ENCODE measurements at regions not wholly inside any gene's neighbourhood (a gene's known extent, or its start where the extent isn't known, plus 50 kb on each side); places are given as distances from the start of the nearest gene placed in this dataset.
"Not testable (repeated sequence)": the region's sequence is repeated elsewhere in the genome, so short reads cannot be mapped to it uniquely, and the experiment has no call there.

GRCh38 chr2:87643165-87643564 is 104.7 kb upstream of the PLGLB2 start:
- DNase-seq (ENCODE audit: low read depth) = not testable (repeated sequence)

GRCh38 chr2:87647737-87648498 is 100.0 kb upstream of the PLGLB2 start:
- not testable (repeated sequence) for DNase-seq (ENCODE audit: low read depth)

- DNase-seq (ENCODE audit: low read depth) = not testable (repeated sequence)
Observed at GRCh38 chr2:87648815-87649214, 99.1 kb upstream of the PLGLB2 start.

GRCh38 chr2:87649871-87650270 is 98.0 kb upstream of the PLGLB2 start:
- DNase-seq (ENCODE audit: low read depth) = not testable (repeated sequence)

- DNase-seq (ENCODE audit: low read depth) = not testable (repeated sequence)
Observed at GRCh38 chr2:87650837-87651236, 97.0 kb upstream of the PLGLB2 start.

GRCh38 chr2:87651589-87651988 is 96.3 kb upstream of the PLGLB2 start:
- DNase-seq (ENCODE audit: low read depth) = not testable (repeated sequence)

- not testable (repeated sequence) for DNase-seq (ENCODE audit: low read depth)
Observed at GRCh38 chr2:87653373-87653772, 94.5 kb upstream of the PLGLB2 start.

- not testable (repeated sequence) for DNase-seq (ENCODE audit: low read depth)
Observed at GRCh38 chr2:87654136-87654814, 93.6 kb upstream of the PLGLB2 start.

- not testable (repeated sequence) for DNase-seq (ENCODE audit: low read depth)
Observed at GRCh38 chr2:87657915-87658314, 90.0 kb upstream of the PLGLB2 start.

- DNase-seq (ENCODE audit: low read depth) = not testable (repeated sequence)
Observed at GRCh38 chr2:87658357-87658756, 89.5 kb upstream of the PLGLB2 start.

- not testable (repeated sequence) for DNase-seq (ENCODE audit: low read depth)
Observed at GRCh38 chr2:87658976-87659375, 88.9 kb upstream of the PLGLB2 start.

- DNase-seq (ENCODE audit: low read depth) = not testable (repeated sequence)
Observed at GRCh38 chr2:87660164-87660563, 87.7 kb upstream of the PLGLB2 start.

GRCh38 chr2:87662316-87663290 is 85.3 kb upstream of the PLGLB2 start:
- DNase-seq (ENCODE audit: low read depth) = not testable (repeated sequence)

GRCh38 chr2:87663347-87663746 is 84.5 kb upstream of the PLGLB2 start:
- DNase-seq (ENCODE audit: low read depth) = not testable (repeated sequence)

- DNase-seq (ENCODE audit: low read depth) = not testable (repeated sequence)
Observed at GRCh38 chr2:87667027-87667426, 80.9 kb upstream of the PLGLB2 start.

GRCh38 chr2:87668361-87668760 is 79.5 kb upstream of the PLGLB2 start:
- not testable (repeated sequence) for DNase-seq (ENCODE audit: low read depth)

GRCh38 chr2:87669633-87670231 is 78.2 kb upstream of the PLGLB2 start:
- DNase-seq (ENCODE audit: low read depth) = not testable (repeated sequence)

GRCh38 chr2:87672404-87672803 is 75.5 kb upstream of the PLGLB2 start:
- DNase-seq (ENCODE audit: low read depth) = not testable (repeated sequence)

- DNase-seq (ENCODE audit: low read depth) = not testable (repeated sequence)
Observed at GRCh38 chr2:87674729-87675128, 73.2 kb upstream of the PLGLB2 start.

GRCh38 chr2:87675487-87675886 is 72.4 kb upstream of the PLGLB2 start:
- not testable (repeated sequence) for DNase-seq (ENCODE audit: low read depth)

GRCh38 chr2:87677421-87677923 is 70.4 kb upstream of the PLGLB2 start:
- not testable (repeated sequence) for DNase-seq (ENCODE audit: low read depth)

All from stimulated activated CD4-positive, alpha-beta T cell treated with anti-CD3 and anti-CD28 coated beads, Interleukin-2, amount 100 ng/mL, for 4 hours (primary cell).